Neural progenitor cell (in vitro differentiated cells): ENCODE measurements at regions not wholly inside any gene's neighbourhood (a gene's known extent, or its start where the extent isn't known, plus 50 kb on each side); places are given as distances from the start of the nearest gene placed in this dataset.
A peak's percentile ranks its signal among the peaks of the same experiment; 100 is the strongest.

Source experiments
- EZH2 ChIP-seq: fragments of 200-600 bp; sonication (generic); IDR thresholded peaks from 2 replicates; pipeline ENCODE4 v1.6.1; 2017; ENCODE audit warnings: antibody characterized with exemption, mild to moderate bottlenecking, moderate library complexity
- EZH2phosphoT487 ChIP-seq: fragments of 200-600 bp; sonication (generic); IDR thresholded peaks from 2 replicates; pipeline ENCODE4 v1.6.1; 2017; ENCODE audit warnings: antibody characterized with exemption
- TF ChIP-seq, protein P1 (sequence below): fragments of 200-600 bp; sonication (generic); IDR thresholded peaks from 2 replicates; pipeline ENCODE4 v1.5.1; 2017; ENCODE audit warnings: antibody characterized with exemption, mild to moderate bottlenecking

DNA sequence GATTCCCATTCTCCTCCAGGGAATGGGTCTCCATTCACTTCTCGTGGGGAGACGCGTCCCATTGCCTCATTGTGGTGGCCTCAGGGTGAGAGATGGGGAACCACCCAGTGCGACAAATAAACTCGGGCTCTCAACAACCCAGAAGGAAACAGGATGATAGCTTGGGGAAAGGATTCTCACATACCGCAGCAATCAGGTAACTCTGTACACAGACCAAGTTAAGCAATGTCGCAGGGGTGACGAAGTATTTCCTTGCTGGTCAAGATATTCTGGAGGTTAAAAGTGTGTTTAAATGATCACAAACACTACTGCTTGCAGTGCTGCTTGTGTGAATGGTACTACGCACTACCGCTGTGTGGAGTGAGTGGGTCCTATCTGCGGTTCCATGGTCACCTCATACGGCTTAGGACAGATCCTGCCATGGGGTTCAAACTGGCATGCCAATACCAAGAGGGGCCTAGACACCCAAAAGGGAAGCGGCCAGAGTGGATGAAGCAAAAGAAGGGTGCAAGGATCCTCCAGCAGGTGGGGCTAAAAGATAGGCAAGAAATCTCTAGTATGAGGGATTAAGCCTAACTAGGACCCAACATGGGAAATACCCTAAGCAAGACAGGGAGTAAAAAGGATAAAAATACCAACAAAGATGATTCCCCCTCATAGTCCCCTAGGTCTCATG, 143.8 kb upstream of the TMEM106B start:
- TF ChIP-seq, protein P1, sequence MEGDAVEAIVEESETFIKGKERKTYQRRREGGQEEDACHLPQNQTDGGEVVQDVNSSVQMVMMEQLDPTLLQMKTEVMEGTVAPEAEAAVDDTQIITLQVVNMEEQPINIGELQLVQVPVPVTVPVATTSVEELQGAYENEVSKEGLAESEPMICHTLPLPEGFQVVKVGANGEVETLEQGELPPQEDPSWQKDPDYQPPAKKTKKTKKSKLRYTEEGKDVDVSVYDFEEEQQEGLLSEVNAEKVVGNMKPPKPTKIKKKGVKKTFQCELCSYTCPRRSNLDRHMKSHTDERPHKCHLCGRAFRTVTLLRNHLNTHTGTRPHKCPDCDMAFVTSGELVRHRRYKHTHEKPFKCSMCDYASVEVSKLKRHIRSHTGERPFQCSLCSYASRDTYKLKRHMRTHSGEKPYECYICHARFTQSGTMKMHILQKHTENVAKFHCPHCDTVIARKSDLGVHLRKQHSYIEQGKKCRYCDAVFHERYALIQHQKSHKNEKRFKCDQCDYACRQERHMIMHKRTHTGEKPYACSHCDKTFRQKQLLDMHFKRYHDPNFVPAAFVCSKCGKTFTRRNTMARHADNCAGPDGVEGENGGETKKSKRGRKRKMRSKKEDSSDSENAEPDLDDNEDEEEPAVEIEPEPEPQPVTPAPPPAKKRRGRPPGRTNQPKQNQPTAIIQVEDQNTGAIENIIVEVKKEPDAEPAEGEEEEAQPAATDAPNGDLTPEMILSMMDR, result peak; percentile 74
- no peak for TF ChIP-seq EZH2
- no peak for TF ChIP-seq EZH2phosphoT487
